HepG2 (cell line): ENCODE measurements at regions not wholly inside any gene's neighbourhood (a gene's known extent, or its start where the extent isn't known, plus 50 kb on each side); places are given as distances from the start of the nearest gene placed in this dataset.

Experiments used
- AHDC1 ChIP-seq: sonication (generic); formaldehyde crosslinking; IDR thresholded peaks from 2 replicates; pipeline ENCODE4 v1.5.1; 2020; ENCODE audit warnings: mild to moderate bottlenecking, missing genetic modification reagents, borderline replicate concordance
- EED ChIP-seq: sonication (generic); formaldehyde crosslinking; IDR thresholded peaks from 2 replicates; pipeline ENCODE4 v1.5.0; 2020; ENCODE audit warnings: mild to moderate bottlenecking, missing genetic modification reagents
- ERF ChIP-seq: IDR thresholded peaks from 2 replicates; pipeline ENCODE4 v1.6.1; 2018; ENCODE audit warnings: missing biosample characterization, missing genetic modification reagents
- FOXK2 ChIP-seq: fragments of 450-650 bp; IDR thresholded peaks from 2 replicates; pipeline ENCODE4 v1.6.1; 2016
- GLMP ChIP-seq: sonication (generic); formaldehyde crosslinking; IDR thresholded peaks from 2 replicates; pipeline ENCODE4 v1.9.0; 2021; ENCODE audit warnings: missing genetic modification reagents, mild to moderate bottlenecking, borderline replicate concordance
- HNRNPUL1 ChIP-seq: fragments of 200-400 bp; formaldehyde crosslinking; IDR thresholded peaks from 2 replicates; pipeline ENCODE4 v1.6.1; 2017; ENCODE audit warnings: low read depth, mild to moderate bottlenecking, low read length, moderate library complexity
- NFE2L1 ChIP-seq: sonication (generic); formaldehyde crosslinking; IDR thresholded peaks from 2 replicates; pipeline ENCODE4 v1.4.0; 2020; ENCODE audit warnings: missing genetic modification reagents, mild to moderate bottlenecking, borderline replicate concordance
- ONECUT2 ChIP-seq: sonication (generic); formaldehyde crosslinking; IDR thresholded peaks from 2 replicates; pipeline ENCODE4 v1.4.0; 2020; ENCODE audit warnings: missing genetic modification reagents
- RBAK ChIP-seq: sonication (generic); formaldehyde crosslinking; IDR thresholded peaks from 2 replicates; pipeline ENCODE4 v1.5.1; 2020; ENCODE audit warnings: mild to moderate bottlenecking, missing genetic modification reagents
- RXRB ChIP-seq: IDR thresholded peaks from 2 replicates; pipeline ENCODE4 v1.6.1; 2016; ENCODE audit warnings: borderline replicate concordance, missing genetic modification reagents, missing compliant biosample characterization
- SNRNP70 ChIP-seq: fragments of 200-400 bp; formaldehyde crosslinking; IDR thresholded peaks from 2 replicates; pipeline ENCODE4 v1.6.1; 2017; ENCODE audit warnings: mild to moderate bottlenecking, low read depth, low read length, moderate library complexity
- STAT5B ChIP-seq: sonication (generic); formaldehyde crosslinking; IDR thresholded peaks from 2 replicates; pipeline ENCODE4 v1.4.0; 2020; ENCODE audit warnings: missing genetic modification reagents
- SYNCRIP ChIP-seq: fragments of 200-400 bp; formaldehyde crosslinking; IDR thresholded peaks from 2 replicates; pipeline ENCODE4 v1.6.1; 2018; ENCODE audit warnings: mild to moderate bottlenecking, low read depth, low read length; ENCODE audit not compliant: insufficient read depth
- ZFP90 ChIP-seq: sonication (generic); formaldehyde crosslinking; IDR thresholded peaks from 2 replicates; pipeline ENCODE4 v1.8.0; 2022; ENCODE audit warnings: missing genetic modification reagents, mild to moderate bottlenecking, inconsistent platforms, borderline replicate concordance
- ZNF768 ChIP-seq: sonication (generic); formaldehyde crosslinking; IDR thresholded peaks from 2 replicates; pipeline ENCODE4 v1.4.0; 2020; ENCODE audit warnings: missing genetic modification reagents
- TF ChIP-seq, protein P1 (sequence below): IDR thresholded peaks from 2 replicates; pipeline ENCODE4 v1.6.1; 2012; ENCODE audit warnings: inconsistent platforms
- TF ChIP-seq, protein P2 (sequence below): sonication (generic); formaldehyde crosslinking; IDR thresholded peaks from 2 replicates; pipeline ENCODE4 v1.4.0; 2020; ENCODE audit warnings: mild to moderate bottlenecking, missing genetic modification reagents

GRCh38 chr2:8534729-8535468, 147.0 kb upstream of the ID2 start (continued):
- TF ChIP-seq AHDC1 (CRISPR knock-in tag): no peak
- no peak for TF ChIP-seq NFE2L1 (CRISPR knock-in tag)
- TF ChIP-seq, protein P1, sequence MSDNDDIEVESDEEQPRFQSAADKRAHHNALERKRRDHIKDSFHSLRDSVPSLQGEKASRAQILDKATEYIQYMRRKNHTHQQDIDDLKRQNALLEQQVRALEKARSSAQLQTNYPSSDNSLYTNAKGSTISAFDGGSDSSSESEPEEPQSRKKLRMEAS: peak; percentile 29; the same call in 1 of the 2 replicates
- no peak for TF ChIP-seq HNRNPUL1
- TF ChIP-seq ERF (CRISPR knock-in tag): no peak
- TF ChIP-seq ZNF768 (CRISPR knock-in tag): peak; percentile 59
- no peak for TF ChIP-seq GLMP (CRISPR knock-in tag)
- no peak for TF ChIP-seq SYNCRIP
- TF ChIP-seq RBAK (CRISPR knock-in tag): 0 out of 2 replicates have a peak, but pooled peaks have one; percentile 30
- TF ChIP-seq RXRB (CRISPR knock-in tag): 0 out of 2 replicates have a peak, but pooled peaks have one; percentile 8
- TF ChIP-seq ZFP90 (CRISPR knock-in tag): no peak
- no peak for TF ChIP-seq EED
- no peak for TF ChIP-seq FOXK2
- no peak for TF ChIP-seq STAT5B (CRISPR knock-in tag)
- no peak for TF ChIP-seq ONECUT2 (CRISPR knock-in tag)
- no peak for TF ChIP-seq SNRNP70
- TF ChIP-seq, protein P2, sequence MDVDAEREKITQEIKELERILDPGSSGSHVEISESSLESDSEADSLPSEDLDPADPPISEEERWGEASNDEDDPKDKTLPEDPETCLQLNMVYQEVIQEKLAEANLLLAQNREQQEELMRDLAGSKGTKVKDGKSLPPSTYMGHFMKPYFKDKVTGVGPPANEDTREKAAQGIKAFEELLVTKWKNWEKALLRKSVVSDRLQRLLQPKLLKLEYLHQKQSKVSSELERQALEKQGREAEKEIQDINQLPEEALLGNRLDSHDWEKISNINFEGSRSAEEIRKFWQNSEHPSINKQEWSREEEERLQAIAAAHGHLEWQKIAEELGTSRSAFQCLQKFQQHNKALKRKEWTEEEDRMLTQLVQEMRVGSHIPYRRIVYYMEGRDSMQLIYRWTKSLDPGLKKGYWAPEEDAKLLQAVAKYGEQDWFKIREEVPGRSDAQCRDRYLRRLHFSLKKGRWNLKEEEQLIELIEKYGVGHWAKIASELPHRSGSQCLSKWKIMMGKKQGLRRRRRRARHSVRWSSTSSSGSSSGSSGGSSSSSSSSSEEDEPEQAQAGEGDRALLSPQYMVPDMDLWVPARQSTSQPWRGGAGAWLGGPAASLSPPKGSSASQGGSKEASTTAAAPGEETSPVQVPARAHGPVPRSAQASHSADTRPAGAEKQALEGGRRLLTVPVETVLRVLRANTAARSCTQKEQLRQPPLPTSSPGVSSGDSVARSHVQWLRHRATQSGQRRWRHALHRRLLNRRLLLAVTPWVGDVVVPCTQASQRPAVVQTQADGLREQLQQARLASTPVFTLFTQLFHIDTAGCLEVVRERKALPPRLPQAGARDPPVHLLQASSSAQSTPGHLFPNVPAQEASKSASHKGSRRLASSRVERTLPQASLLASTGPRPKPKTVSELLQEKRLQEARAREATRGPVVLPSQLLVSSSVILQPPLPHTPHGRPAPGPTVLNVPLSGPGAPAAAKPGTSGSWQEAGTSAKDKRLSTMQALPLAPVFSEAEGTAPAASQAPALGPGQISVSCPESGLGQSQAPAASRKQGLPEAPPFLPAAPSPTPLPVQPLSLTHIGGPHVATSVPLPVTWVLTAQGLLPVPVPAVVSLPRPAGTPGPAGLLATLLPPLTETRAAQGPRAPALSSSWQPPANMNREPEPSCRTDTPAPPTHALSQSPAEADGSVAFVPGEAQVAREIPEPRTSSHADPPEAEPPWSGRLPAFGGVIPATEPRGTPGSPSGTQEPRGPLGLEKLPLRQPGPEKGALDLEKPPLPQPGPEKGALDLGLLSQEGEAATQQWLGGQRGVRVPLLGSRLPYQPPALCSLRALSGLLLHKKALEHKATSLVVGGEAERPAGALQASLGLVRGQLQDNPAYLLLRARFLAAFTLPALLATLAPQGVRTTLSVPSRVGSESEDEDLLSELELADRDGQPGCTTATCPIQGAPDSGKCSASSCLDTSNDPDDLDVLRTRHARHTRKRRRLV: no peak
